ENCODE measurements at regions not wholly inside any gene's neighbourhood (a gene's known extent, or its start where the extent isn't known, plus 50 kb on each side); places are given as distances from the start of the nearest gene placed in this dataset.
"Not testable (repeated sequence)": the region's sequence is repeated elsewhere in the genome, so short reads cannot be mapped to it uniquely, and the experiment has no call there.

DNA sequence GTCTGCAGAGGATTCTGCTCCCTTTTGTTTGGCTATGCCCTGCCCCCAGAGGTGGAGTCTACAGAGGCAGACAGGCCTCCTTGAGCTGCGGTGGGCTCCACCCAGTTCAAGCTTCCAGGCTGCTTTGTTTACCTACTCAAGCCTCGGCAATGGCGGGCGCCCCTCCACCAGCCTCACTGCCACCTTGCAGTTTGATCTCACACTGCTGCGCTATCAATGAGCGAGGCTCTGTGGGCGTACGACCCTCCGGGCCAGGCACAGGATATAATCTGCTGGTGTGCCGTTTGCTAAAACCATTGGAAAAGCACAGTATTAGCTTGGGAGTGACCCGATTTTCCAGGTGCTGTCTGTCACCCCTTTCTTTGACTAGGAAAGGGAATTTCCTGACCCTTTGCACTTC lies 195.1 kb upstream of the GIMD1 start:
- intact Hi-C loops (cut with DNase I); ATAC-seq; DNase-seq (ENCODE audit: low spot score): not testable (repeated sequence)

DNA sequence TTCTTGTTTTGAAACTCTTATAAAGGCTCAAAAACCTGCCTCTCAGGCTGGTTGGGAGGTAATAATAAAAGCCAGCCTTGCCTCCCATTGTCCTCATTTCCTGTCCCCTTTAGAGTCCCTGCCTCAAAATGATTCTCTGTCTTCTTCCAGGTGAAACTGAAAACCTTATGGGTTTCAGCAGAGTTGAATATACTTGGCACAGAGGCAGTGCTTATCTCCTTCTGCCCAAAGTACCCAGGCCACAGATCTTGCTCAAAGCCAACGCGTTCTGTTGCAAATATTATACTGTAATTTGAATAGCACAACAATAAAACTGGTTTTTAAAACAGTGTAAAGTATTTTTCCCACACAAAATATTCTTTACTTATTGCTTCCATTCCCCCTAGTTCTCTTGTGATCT lies 183.1 kb upstream of the GIMD1 start:
- ATAC-seq (no peak), DNase-seq (ENCODE audit: low spot score) (no peak)
- intact Hi-C loops (cut with DNase I): no loop called here

DNA sequence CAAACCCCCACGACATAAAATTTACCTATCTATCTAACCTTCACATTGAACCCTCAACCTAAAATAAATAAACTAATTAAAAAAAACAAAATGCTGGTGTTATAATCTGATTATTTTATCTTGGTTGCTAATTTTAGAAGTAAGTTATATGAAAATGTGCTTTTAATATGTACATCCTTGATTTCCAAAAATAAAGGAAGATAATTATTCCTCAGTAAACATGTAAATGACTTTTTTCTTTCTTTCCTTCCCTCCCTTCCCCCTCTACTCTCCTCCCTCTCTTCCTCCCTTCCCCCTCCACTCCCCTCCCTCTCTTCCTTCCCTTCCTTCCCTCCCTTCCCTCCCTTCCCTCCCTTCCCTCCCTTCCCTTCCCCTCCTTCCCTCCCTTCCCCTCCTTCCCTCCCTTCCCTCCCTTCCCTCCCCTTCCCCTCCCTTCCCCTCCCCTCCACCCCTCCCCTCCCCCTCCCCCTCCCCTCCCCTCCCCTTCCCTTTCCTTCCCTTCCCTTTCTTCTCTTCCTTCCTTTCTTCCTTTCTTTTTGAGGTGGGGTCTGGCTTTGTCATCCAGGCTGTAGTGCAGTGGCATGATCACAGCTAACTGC lies 180.0 kb upstream of the GIMD1 start:
- intact Hi-C loops (cut with DNase I): no loop called here
- ATAC-seq (no peak), DNase-seq (ENCODE audit: low spot score) (no peak)

DNA sequence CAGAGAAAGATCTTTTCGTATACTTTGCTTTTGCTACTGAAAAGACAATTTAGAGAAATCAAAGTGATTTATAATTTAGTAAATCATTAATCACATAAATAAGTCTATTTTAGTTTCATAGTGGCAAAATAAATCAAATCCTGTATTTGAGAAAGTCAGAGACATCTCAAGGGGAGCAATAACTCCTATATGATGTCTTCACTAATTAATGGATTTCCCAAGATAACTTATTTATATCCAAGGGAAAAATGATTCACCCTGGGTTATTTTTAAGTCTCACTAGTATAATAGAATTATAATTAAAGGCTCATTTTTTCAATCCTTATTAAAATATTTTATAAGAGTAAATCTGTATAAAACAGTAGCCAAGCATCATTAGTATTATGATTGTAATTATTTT lies 177.8 kb upstream of the GIMD1 start:
- intact Hi-C loops (cut with DNase I): no loop called here
- no peak for ATAC-seq
- no peak for DNase-seq (ENCODE audit: low spot score)

DNA sequence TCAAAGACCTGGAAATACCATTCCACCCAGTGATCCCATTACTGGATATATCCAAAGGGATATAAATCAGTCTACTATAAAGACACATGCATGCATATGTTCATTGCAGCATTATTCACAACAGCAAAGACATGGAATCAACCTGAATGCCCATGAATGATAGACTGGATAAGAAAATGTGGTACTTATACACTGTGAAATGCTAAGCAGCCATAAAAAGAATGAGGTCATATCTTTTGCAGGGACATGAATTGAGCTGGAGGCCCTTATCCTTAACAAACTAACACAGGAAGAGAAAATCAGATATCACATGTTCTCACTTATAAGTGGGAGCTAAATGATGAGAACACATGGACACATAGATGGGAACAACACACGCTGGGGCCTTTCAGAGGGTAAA lies 174.0 kb upstream of the GIMD1 start:
- ATAC-seq; DNase-seq (ENCODE audit: low spot score); intact Hi-C loops (cut with DNase I): not testable (repeated sequence)

DNA sequence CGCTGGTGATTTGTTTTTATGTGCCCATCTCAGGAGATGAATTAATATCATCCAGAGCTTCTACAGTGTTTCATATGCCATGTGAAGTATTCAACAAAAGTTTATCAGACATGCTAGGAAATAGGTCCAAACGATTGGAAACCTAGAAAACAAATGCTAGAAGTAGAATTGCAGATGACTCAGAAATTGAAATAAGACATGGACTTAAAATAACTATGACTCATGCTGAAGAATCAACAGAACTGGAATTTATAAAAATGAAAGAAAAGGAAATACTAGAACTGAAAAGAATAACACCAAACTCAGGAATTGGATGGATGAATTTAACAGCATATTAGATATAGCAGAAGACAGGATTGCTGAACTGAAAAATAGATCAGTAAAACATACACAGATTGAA lies 172.7 kb upstream of the GIMD1 start:
- no peak for ATAC-seq
- intact Hi-C loops (cut with DNase I): no loop called here

DNA sequence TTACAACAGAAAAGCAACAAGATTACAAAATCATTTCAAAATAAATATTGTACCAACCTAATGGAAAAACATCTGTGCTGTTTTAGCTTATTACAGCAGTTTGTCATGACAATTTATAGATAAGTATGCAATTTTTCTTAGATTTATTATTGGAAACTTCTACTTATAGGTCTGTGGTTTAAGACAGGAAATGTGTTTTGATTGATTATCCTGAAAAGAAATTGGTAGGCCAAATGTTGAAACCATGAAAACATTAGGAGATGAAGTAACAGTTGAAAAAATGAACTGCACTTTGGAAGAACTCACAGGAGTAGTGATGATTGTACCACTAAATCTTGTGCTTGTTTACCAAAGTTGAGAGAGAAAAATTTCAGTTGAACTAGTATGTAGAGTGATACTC lies 162.2 kb upstream of the GIMD1 start:
- peak; percentile 78 for ATAC-seq
- intact Hi-C loops (cut with DNase I): no loop called here

More for the DNA sequence above, 172.7 kb upstream of the GIMD1 start:
- DNase-seq (ENCODE audit: low spot score): no peak

DNA sequence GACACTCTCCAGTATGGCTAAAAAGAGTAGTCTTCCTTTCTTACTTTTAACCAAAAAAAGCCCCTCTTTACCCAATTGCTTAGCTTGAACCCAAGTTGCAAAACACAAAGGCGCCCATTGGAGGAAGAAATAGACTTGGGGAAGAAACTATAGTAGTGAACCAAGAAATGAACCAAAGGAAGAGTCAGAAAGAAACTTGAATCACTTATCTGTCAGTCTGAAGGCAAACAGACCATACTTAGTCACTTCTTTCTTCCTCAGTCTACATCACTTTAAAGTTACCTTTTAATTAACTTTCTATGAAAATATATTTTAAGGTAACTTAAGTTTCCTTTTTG lies 161.4 kb upstream of the GIMD1 start:
- no peak for DNase-seq (ENCODE audit: low spot score)
- intact Hi-C loops (cut with DNase I): no loop called here

More for the DNA sequence above, 162.2 kb upstream of the GIMD1 start:
- DNase-seq (ENCODE audit: low spot score): no peak

DNA sequence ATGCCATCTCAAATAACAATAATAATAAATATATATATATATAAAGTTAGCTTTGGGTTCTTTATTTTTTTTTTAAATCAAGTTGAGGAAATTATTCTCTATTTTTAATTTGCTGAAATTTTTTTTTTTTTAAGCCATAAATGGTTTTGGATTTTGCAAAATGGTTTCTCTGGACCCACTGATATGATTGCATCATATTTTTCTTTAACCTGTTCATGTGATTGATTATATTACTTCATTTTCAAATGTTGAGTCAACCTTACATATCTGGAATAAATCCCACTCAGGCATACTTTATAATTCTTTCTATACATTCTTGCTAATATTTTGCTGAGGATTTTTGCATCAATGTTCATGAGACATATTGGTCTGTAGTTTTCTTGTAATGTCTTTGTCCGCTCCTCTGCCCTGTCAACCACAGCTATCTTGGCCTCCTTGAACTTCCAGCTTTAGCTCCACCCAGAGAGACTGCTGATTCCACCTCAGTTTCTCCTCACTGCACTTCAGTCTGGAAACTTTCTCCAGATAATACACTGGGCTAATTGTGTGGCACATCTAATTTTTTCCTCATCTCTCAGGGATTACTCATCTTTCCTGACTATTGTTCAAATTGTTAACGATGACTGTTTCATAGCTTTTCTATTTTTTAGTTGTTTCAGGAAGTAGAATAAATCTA lies 160.9 kb upstream of the GIMD1 start:
- intact Hi-C loops (cut with DNase I): no loop called here
- DNase-seq (ENCODE audit: low spot score): no peak

More for the DNA sequence above, 161.4 kb upstream of the GIMD1 start:
- ATAC-seq: no peak

DNA sequence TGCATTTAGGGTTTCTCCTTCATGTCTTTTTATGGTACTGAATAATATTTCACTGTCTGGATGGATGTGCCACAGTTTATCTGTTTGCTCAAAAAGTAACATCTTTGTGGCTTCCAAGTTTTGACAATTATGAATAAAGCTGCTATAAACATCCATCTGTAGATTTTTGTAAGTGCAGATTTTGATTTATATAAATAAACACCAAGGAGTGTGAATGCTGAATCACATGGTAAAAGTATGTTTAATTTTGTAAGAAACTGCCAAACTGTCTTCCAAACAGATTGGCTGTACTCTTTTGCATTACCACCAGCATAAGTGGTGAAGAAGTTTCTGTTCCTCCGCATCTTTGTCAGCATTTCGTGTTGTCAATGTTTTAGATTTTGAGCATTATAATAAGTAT lies 158.7 kb upstream of the GIMD1 start:
- intact Hi-C loops (cut with DNase I): no loop called here
- DNase-seq (ENCODE audit: low spot score) (no peak), ATAC-seq (no peak)

More for the DNA sequence above, 160.9 kb upstream of the GIMD1 start:
- no peak for ATAC-seq

DNA sequence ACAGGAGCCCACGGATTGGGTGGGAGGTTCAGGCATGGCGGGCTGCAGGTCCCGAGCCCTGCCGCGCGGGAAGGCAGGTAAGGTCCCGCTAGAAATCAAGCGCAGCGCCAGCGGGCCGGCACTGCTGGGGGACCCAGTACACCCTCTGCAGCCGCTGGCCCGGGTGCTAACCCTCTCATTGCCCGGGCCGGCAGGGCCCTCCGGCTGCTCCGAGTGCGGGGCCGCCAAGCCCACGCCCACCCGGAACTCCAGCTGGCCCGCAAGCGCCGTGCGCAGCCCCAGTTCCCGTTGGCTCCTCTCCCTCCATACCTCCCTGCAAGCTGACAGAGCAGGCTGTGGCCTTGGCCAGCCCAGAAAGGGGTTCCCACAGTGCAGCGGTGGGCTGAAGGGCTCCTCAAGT lies 156.8 kb upstream of the GIMD1 start:
- DNase-seq (ENCODE audit: low spot score); ATAC-seq; intact Hi-C loops (cut with DNase I): not testable (repeated sequence)

DNA sequence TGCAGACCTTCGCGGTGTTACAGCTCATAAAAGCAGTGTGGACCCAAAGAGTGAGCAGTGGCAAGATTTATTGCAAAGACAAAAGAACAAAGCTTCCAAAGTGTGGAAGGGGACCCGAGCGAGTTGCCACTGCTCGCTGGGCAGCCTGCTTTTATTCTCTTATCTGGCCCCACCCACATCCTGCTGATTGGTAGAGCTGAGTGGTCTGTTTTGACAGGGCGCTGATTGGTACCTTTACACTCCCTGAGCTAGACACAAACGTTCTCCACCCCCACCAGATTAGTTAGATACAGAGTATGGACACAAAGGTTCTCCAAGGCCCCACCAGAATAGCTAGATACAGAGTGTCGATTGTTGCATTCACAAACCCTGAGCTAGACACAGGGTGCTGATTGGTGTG lies 156.2 kb upstream of the GIMD1 start:
- ATAC-seq; DNase-seq (ENCODE audit: low spot score); intact Hi-C loops (cut with DNase I): not testable (repeated sequence)

DNA sequence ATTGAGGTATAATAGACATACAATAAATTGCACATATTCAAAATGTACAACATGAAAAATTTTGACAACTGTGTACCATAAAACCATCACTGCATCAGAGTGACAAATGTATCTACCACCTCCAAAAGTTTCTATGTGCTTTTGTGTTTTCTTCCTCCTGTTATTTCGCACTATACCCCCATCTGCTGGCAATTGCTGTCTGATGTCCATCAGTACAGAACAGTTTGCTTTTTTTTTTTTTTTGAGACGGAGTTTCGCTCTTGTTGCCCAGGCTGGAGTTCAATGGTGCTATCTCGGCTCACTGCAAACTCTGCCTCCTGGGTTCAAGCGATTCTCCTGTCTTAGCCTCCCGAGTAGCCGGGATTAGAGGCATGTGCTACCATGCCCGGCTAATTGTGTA lies 154.3 kb upstream of the GIMD1 start:
- DNase-seq (ENCODE audit: low spot score) (no peak), ATAC-seq (no peak)
- intact Hi-C loops (cut with DNase I): no loop called here

DNA sequence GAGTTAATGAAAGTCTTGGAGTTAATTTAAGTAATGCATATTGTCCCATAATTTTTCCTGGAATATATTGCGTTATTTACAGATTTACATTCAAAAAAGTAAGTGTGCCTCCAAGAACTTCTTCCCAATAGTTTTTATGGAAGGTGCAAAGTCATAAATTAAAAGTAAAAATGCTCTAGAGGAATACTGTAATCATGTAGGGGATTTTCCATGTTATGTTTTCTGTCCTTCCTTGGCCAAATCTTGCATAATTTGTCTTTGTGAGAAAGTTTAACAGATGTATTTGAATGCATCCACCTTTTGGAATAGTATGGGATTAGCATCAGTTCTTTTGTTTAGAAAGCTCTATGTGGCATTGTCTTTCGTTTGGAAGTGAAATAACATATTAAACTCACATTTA lies 144.1 kb upstream of the GIMD1 start:
- intact Hi-C loops (cut with DNase I): no loop called here
- DNase-seq (ENCODE audit: low spot score): no peak
- no peak for ATAC-seq

DNA sequence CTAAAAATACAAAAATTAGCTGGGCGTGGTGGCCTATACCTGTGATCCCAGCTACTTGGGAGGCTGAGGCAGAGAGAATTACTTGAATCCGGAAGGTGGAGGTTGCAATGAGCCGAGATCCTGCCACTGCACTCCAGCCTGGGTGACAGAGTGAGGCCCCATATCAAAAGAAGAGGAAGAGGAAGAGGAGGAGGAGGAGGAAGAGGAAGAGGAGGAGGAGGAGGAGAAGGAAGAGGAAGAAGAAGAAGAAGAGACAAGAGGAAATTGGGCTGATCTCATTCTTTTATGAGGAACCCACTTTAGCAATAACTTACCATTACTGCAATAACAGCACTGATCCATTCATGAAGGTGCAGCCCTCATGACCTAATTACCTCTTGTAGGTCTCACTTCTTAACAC lies 138.9 kb upstream of the GIMD1 start:
- ATAC-seq (no peak), DNase-seq (ENCODE audit: low spot score) (no peak)
- intact Hi-C loops (cut with DNase I): no loop called here

DNA sequence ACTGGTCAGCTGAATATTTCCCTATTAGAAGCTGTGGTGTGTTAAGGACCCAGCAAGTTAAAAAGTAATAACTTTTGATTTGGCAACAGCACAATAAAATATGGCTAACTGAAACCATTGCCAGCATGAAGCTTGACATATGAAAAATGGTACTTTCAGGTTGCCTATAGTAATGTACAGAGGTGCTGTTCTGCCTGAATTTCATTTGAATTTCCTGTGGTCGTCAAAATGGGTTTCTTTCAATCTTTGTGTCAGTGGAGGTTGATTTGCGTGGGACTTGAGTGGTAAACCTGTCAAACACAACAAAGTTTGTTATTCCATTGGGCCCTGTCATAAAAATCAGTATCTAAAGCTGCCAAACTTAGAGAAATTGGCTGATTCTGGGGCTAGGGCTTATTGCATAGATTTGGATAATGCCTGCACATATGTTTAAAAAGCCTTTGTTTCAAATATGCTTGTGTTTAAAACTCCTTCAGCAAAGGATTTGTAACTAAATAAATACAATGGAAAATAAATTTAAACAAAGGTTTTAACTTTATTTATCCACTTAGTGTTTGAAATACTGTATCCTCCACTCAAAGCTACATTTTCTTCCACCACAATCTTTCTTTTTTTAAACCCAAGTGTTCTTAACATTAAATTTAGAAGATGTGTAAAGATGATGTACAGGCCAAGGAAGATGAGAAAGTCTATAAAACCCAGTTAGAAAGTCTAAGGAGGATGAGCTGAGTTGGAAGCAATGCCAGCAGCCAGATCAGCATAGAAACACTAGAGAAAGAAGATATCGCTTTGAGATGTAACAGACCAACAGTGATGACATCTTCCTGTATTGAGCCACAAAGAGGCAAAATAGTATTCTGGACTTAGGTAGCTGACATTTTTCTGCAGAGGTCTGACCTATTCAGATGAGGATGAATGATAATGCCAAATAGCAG lies 134.8 kb upstream of the GIMD1 start:
- ATAC-seq: no peak
- intact Hi-C loops (cut with DNase I): no loop called here

DNA sequence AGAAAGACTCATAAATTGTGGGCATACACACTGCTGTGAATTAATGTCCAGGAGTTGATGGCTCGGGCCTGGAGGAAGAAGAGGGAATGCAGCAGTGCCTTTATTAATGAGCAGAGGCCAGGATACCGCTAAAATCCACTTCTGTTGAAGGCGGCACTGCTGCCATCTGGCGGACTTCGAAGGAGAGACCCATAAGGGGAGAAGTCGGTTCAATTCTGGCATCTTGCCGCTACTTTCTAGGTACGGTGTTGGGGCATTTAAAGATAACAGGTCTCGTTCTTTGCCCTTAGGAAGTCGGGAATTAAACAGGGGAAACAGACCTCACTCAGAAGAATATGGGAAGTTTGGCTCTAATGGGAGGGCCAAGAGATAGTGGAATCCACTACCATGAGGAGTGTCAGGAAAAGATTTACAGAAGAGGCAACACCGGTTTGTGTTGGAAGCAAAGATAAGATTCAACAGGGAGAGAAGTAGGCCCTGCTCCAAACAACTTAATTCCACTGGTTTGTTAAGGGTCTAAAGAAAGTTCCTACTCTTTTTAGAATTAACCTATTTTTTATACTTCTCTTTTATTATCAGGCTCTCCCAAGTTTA lies 133.6 kb upstream of the GIMD1 start:
- ATAC-seq (peak; percentile 73), DNase-seq (ENCODE audit: low spot score) (peak; percentile 69)

More for the DNA sequence above, 134.8 kb upstream of the GIMD1 start:
- DNase-seq (ENCODE audit: low spot score): no peak

DNA sequence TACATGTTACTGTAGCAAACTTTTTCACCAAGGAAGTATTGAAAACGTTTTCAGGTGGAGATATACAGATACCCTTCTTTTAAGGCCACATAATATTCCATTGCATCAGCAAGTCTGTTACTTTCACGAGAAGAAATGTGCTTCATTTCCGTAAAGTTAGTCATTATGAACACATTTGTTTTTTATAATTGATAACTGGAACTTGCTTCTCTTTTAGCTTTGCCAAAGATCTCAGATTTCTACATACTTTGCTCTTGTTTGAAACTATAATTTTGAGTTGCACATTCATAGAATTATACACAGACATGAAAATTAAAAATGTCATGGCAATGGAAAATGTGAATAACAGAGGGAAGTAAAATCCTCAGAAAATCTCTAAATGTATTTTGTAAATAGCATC lies 128.7 kb upstream of the GIMD1 start:
- intact Hi-C loops (cut with DNase I): no loop called here
- ATAC-seq (no peak), DNase-seq (ENCODE audit: low spot score) (no peak)

More for the DNA sequence above, 133.6 kb upstream of the GIMD1 start:
- intact Hi-C loops (cut with DNase I): no loop called here

DNA sequence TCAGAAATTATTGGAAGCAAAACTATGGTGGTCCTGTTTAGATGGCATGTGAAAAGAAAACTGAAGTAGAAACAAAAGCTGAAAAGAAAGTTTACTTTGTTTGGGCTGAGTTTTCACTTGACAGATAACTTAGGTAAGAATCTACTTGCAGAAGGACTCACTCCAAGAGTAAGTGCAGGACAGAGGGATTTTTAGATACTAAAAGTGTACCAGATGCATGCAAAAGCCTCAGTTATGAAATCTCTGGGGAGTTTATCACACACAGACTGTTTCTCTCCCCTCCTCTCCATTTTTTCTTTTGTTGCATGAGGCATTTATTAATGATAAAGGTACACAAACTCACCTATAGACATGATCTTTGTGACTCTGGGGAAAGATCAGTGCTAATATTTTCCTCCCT lies 127.5 kb upstream of the GIMD1 start:
- intact Hi-C loops (cut with DNase I): no loop called here
- no peak for DNase-seq (ENCODE audit: low spot score)
- ATAC-seq: no peak

DNA sequence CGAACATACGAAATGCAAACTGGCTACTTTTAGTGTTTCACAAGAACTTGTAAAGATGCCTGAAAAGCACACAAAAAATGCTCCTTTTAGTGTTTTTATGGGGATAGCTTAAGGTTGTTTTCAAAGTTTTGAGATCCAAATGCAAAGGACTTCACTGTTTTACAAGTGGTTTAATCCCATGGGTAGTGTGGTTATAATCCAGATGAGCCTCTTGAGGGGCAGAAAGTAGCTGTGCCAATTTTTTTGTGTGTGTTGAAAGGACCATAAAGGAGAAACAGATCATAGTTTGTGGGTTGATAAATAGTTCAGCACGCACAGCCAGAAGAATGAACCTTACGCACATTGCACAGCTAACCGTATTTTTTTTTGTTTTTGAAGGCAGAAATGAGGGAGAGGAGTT lies 126.9 kb upstream of the GIMD1 start:
- intact Hi-C loops (cut with DNase I): no loop called here
- ATAC-seq (peak; percentile 92), DNase-seq (ENCODE audit: low spot score) (no peak)
